ENCODE measurements at regions not wholly inside any gene's neighbourhood (a gene's known extent, or its start where the extent isn't known, plus 50 kb on each side); places are given as distances from the start of the nearest gene placed in this dataset.

DNA sequence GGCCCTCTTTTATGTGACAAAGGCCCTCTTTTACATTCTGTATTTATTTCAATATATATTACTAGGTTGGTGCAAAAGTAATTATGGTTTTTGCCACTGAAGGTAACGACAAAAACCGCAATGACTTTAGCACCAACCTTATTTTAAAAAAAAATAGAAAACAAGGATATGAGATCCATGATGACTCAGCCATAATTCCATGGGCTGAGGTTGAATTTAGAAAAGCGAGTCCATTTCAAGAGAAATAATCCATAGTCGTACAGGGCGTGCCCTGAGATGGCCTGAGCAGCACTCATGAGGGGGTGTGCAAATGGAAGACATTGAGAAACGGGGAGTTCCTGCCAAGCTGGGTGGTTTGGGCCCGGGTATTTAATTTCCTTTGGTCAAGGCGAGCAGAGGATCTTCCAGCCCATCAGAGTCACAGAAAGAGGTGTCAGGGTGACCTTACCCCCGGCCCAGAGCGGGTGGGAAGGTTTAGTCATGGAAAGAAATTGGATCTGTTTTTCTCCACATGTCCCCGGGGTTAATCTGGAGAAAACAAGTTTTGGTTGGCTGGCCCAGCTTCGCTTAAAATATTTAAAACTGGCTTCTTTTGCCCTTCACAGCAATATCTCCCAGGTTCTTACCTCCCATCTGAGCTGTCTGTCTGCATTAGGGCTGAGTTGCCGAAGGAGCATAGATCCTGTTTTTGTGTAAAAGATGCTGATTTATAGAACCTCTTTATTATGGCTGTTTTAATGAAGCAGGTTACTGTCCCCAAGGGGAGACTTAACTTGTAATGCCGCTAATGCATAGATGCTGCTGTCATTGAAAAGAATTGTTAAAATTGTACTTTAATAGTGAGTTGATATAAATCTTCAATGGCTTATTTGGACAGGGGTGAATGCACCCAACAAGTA lies 255.6 kb downstream of the PREX1 start:
- DNase-seq: no peak

DNA sequence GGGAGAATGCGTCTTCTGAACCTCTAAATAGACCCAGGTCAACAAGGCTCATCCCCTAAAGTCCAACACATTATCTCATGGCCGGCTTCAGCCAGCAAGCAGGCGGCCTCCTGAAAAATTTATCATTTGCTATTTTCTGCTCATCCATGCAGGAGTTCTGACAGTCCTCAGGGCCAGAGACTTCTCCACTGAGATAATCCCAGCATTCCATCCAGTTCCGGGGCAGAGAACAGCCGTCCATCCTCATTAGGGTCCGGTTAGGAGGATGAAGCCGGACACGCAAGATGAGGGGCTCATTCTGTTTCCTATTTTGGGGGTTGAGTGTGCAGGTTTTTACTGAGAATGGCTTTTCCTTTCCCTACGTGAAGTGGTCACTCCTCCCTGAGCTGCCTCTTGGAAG lies 258.1 kb downstream of the PREX1 start:
- DNase-seq: no peak

DNA sequence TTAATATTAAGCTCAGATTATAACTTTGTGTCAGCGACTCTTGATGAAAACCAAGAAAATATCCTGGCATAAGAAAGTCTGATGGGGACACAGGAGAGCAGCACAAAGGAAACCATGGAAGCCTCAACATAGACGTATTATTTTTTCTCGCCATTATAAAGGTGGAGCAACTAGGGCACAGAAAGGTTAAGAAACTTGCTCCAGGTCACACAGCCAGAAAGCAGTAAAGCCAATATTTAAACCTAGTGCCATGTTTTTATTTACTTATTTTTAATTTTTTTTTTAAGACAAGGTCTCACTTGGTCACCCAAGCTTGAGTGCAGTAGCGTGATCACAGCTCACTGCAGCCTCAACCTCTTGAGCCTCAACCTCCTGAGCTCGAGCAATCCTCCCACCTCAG lies 259.3 kb downstream of the PREX1 start:
- no peak for DNase-seq

DNA sequence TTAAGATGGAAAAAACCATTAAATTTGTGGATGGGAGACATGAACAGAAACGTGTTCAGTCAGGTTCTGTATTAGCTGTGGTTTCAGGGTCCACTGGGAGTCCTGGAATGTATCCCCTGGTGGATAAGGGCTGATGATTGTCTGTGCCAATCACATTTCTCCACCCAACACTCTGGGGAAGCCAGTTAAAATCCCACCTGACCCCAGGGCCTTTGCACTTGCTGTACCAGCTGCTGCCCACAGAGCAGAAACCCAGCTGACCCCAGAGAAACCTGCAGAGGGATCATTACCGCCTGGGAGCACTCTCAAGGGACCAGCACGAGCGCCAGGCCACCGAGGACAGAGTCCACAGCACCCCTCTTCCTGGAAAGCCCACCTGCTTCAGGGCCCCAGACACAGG lies 260.7 kb downstream of the PREX1 start:
- no peak for DNase-seq

DNA sequence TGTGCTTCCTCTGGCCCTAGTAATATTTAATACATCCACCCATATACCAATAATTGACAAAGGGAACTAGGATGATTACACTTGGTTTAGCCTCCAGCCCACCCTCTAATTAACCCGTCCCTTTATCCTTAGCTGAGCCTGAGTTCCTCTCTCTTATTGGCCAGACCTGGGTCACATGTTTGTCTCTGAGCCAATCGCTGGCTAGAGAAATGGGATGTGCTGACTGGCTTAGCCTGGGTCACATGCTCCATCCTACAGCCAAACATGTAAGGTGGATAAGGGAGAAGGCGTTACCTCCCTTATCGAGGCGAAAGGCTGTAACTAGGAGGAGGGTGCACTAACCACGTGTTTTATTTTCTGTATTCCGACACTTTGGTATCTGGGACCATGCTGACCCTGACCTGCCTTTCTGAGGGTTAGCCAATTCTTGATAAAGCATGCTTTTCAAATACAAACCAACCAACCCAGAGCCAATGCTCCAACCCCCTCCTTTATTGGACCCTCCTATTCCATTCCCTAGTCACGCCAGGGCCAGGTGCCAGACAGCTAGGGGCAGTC lies 262.7 kb downstream of the PREX1 start:
- DNase-seq: no peak

DNA sequence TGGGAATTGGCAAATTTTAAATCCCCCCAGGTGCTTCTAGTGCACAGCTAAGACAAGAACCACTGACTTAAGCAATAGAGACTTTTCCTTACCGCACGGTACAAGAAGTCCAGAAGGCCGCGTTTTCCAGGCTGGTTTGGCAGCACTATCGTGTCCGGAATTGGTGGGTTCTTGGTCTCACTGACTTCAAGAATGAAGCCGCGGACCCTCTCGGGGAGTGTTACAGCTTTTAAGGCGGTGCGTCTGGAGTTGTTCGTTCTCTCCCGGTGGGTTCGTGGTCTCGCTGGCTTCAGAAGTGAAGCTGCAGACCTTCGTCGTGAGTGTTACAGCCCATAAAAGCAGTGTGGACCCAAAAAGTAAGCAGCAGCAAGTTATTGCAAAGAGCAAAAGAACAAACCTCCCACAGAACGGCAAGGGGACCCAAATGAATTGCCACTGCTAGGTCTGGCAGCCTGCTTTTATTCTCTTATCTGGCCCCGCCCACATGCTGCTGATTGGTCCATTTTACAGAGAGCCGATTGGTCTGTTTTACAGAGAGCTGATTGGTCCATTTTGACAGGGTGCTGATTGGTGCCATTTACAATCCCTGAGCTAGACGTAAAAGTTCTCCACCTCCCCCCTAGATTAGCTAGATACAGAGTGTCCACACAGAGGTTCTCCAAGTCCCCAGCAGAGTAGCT lies 264.5 kb downstream of the PREX1 start:
- DNase-seq: no peak

DNA sequence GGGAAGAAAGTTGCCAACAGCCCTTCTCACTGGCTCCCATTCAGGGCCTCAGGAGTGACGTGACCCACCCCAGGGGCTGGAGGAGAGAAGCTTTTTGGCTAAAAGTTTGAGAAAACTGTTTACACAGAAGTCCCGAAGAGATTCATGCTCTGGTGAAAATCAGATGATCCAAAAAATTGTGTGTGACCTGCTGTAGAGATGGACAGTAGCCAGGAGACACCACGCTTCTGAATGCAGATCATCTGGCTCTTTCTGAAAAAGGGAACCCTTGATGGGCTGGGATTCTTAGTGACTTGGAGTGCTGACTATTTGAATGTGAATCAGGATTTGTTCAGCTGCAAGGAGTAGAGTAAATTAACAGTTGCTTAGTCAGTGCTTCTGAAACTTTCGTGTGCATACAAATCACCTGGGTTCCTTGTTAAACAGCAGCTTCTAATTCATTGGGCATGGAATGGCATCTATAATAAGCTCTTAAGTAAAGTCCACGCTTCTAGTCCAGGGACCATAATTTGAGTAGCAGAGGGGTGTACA lies 265.1 kb downstream of the PREX1 start:
- no peak for DNase-seq

DNA sequence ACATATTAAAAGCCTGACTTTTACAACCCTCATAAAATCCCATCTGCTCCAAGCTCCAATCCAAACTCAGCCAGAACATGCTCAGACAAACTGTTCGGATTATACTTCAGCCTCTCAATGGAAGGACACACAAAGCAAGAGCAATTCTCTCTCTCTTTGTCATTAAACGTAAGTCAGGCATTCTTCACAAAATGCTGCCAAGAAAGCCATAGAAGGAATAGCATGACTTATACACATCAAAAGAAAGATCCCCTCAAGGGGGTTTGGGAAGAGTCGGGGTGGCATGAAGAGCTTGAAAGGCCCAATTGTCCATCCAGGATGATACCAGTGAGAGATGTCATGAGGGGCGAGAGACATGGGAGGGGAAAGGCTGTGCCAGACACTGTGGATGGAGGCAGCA lies 268.9 kb downstream of the PREX1 start:
- DNase-seq: no peak

DNA sequence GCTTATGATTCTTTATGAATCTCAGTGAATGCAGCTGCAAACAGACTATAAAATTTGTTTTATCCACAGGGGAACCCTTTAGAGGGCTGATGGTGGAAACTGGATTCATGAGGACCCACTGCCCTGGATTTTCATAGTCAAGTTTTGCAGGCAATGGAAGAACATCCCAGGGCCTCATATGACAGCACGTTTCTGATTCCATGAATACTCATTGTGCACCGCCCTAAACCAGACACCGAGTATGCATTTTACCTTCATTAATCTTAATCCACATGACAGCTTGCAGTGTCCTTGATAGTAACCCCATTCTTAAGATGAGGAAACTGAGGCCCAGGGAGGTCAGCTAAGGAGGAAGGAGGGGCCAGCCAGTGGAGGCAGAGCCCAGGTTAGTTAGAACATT lies 270.4 kb downstream of the PREX1 start:
- no peak for DNase-seq

DNA sequence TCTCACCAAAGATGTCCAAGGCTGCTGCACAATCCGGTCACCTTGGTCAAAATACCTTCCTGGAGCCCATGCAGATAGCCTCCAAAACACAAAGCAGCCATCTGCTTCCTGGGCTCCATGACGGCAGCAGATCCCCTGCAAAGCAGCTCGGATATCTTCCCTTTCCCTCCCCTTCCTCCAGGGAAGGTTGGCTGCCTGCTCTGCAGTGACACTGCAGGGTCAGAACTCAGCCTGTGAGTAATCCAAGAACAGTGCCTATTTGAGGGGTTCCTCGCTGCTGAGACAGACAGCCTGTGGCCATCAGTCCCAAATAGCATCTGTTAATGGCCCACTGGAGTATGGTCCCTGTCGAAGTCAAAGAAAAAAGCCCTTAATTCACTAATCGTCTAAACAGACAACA lies 270.8 kb downstream of the PREX1 start:
- no peak for DNase-seq

DNA sequence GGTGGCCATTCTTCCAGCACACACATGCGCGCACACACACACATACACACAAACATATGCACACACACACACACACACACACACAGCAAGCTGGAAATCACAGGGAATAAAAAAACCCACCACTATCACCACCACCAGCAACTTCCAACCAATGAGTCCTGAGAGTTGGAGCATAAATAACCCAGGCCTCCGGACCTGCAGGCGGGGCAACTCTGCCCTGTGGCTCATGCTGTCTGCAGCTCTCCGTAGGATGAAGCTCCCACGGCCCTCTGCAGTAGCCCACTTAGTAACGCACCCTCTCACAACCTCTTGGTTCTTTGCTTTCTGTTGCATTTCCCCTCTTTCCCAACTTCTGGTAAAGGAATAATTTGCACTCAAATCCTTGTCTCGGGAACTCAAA lies 275.2 kb downstream of the PREX1 start:
- DNase-seq: no peak

DNA sequence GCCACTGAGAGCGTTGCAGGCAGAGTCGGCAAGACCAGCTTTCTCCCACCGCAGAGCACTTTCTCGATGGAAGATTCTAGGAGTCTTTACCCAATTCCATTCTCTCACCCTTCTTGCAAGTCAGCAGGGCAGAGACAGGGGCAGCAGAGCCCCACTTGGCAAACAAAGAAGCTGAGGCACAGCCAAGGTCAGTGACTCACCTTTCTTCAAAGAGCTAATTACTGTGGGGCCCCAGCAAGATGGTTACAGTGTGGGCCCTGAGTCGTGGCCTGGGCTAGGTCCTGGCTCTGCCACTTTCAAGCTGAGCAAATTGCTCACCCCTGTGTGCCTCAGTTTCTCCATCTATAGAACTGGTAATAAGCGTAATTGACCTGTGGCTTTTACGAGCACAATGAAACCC lies 277.0 kb downstream of the PREX1 start:
- DNase-seq: no peak

DNA sequence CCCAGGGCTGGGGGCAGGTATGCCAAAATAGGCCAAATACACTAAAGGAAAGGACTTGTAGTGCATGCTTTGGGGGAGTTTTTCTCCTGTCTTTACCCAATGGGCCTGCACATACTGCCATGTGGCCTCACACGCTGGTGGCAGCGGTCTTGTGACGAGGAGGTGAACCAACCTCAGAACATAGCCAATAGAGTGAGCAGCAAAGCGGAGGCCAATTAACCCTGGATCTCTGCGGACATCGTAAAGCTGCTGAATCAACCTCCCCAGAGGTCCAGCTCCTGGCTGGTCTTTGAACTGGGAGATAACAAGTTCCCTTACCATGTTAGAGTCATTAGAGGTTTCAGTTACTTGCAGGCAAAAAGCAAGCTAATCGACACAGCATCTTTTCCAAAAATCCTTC lies 280.1 kb downstream of the PREX1 start:
- DNase-seq: no peak

DNA sequence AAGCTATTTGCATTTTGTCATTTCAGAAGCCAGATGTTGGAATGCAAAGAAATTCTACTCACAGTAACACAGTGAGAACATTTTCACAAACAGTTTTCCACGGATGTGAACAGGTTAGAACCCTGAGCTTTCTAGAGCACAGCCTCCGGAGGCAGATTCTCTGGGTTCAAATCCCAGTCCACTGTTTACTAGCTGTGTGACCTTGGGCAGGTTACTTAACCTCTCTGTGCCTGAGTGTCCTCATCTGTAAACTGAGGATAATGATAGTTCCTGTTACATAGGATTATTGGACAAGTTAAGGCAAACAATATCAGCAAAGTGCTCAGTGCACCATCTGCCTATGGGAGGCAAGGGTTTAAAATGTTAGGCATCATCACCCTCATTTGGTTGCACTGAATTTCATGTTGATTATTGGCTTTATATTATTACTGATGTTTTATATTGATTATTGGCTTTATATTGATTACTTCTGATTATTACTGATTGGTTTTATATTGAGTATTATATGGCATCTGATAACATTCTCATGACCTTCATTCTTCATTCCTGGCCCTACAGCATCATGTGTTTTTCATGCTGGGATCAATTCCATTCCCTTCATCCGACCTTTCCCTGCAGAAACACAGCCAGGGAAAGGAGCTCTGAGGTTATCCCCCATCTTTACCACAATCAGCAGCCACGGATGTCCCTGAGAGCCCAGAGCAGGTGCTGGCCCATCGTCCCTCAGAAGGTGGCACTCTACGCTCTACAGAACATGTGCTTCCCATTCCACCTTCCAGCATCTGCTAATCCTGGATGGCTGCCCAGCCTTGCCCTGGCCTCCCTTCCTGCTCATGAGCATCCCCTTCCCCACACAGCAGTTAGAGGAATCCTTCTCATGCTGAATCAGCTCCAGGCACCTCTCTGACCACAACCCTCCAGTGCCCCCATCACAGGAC lies 283.1 kb downstream of the PREX1 start:
- DNase-seq: no peak

DNA sequence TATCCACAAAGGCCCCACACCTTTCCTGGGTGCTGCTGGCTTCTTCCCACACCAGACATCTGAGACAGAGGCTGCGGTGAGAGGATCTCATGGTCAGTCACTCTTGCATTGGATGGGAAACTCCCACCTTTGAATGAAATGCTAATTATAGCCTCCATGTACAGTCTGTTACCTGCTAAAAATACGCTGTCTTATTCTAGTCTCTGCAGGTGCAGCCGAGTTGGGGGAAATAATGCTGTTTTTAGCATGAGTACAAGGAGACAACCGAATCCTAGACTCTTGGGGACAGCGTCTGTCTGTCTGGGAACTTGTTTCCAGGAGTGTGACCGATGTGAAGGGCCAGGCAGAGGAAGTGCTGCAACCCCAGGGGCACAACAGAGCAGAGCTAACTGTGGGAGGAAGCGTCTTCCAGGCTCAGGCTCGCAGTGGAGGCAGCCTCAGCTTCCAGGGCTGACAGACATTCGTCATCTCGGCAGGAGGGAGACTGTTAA lies 286.2 kb downstream of the PREX1 start:
- no peak for DNase-seq

DNA sequence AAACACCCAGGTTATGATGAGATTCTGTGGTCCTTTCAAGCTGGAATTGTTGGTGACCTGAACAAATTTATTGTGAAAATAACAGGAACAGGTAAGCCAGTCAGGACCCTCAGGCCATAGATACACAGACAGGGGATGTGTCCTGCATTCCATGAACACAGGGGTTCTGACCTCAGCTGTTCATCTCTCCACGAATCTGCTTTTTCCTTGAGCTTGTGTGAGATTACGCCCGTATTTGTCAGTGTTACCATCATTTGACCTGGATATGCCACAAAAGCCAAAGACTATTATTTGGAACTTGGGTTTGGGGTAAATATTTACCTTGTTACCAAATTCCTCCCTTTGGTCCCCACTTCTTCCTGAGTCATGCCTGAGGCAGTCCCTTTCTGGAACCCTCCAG lies 288.9 kb downstream of the PREX1 start:
- DNase-seq: no peak

DNA sequence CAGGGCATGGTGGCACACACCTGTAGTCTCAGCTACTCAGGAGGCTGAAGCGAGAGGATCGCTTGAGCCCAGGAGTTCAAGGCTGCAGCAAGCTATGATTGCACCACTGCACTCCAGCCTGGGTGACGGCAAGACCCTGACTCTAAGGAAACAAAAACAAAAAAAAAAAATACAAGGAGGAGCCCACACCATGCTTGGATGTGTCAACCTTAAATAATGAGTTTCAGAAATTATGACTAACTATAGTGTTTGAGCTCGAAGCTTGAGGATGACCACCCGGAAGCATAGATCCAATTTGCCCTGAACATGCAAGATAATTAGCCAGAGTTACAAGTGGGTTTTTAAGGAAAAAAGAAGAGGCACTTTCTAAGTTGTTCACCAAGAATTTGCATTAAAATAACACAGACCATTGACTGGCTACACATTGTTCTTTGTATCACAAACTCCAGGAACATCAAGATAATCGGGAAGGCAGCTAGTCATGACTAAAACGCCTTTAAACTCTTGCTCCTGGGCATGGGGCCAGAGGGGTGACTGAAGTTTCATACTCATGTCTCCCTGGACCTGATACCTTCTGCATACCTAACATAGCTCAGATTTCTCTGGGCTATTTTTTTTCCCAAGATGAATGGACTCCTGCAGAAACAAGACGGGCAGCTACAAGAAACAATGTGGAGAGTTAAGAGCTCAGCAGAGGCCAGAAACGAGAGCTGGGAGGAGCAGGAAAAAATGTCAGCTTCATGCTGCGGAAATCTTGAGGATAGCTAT lies 289.6 kb downstream of the PREX1 start:
- DNase-seq: no peak

DNA sequence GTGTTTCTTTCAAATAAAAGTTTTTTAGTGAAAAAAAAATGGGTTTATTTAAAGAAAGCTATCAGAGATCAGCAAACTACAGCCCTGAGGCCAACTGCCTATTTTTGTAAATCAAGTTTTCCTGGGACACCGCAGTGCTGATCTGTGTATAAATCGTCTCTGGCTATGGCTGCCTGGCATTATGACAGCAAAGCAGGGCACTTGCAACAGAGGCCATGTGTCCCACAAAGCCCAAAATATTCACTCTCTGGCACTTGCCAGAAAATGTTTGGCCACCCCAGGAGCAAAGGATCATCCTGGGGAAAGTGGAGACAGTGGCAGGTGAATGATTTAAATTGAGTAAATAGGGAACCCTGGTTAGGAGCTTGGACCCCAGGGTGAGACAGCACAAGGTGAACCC lies 291.6 kb downstream of the PREX1 start:
- DNase-seq: no peak

DNA sequence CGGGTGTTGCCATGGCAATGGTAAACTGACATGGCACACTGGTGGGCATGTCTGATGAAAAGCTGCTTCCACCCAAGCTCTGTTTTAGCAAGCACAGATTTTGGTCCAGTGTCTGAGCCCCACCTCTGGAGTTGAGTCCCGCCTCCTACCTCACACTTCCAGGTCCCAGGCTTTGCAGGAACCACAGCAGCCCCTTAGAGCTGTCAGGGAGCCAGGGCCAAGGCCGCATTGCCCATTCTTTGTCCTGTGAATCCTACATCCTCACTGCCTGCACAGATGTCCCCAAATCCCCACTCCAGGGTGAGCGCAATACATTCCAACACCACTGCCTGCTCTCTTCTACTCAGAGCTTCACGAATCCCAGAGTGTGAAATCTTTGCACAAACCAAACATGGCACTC lies 292.2 kb downstream of the PREX1 start:
- no peak for DNase-seq

DNA sequence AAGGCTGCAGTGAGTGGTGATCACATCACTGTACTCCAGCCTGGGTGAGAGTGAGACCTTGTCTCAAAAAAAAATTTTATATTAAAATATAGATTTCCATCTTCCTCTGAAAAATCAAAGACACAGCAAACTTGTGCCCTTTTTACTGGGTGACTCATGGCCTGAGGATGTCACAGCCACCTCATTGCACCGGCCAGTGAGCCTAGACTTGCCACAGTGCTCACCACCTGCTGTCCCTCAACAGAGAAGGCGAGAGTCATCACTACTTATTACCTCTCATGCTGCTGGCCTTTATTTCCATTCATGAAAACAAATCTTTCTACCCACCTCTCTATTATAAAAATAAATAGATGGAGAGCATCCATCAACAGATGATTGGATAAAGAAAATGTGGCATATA lies 295.8 kb downstream of the PREX1 start:
- DNase-seq: no peak

DNA sequence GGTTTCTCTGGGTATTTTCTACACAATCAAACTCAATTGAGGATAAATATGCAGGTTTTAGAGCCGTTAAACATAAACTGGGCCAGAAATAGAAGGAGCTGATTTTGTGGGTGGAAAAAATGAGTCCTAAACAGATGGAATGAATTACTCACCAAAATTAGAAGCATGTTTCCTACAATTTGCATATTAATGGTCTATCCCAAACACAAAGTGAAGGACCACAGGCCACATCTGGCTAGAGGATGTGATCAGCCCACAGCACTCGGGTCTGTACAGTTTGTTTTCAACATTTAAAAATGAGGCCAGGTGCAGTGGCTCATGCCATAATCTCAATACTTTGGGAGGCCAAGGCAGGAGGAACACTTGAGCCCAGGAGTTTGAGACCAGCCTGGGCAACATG lies 296.3 kb downstream of the PREX1 start:
- DNase-seq: no peak

DNA sequence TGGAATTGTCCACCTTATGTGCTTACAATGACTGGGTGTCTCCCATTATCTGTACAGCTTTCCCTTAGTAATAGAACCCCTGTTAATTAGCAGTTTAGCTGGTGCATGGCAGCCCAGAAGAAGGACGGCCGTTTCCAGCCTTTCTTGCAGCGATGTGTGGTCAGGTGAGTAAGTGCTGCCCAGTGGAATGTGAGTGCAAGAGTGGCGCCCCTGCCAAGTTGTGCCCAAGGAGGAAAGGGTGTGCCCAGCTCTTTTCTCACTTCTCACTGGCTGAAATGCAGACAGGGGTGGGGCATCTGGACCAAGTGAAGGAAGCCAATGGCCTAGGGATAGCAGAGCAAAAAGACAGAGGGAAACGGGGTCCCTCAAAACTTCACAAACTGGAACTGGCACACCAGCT lies 296.8 kb downstream of the PREX1 start:
- DNase-seq: no peak
